Liver (tissue), 3 donors: ENCODE measurements at regions not wholly inside any gene's neighbourhood (a gene's known extent, or its start where the extent isn't known, plus 50 kb on each side); places are given as distances from the start of the nearest gene placed in this dataset.

ENCODE experiments used
- EGR1 ChIP-seq, 2 donors: IDR thresholded peaks; 2 replicates each; pipeline ENCODE4 v1.6.1; 2016 to 2018; ENCODE audit warnings: antibody characterized with exemption in 2 of 2, low read depth in 2 of 2
- TF ChIP-seq, protein P1 (sequence below): fragments of 150-350 bp; IDR thresholded peaks from 2 replicates; pipeline ENCODE4 v1.5.1; 2017; ENCODE audit warnings: improper control_type of control experiment, low read depth, low read length; ENCODE audit not compliant: missing input control
- donor health status: healthy.
- donor health status: healthy.

DNA sequence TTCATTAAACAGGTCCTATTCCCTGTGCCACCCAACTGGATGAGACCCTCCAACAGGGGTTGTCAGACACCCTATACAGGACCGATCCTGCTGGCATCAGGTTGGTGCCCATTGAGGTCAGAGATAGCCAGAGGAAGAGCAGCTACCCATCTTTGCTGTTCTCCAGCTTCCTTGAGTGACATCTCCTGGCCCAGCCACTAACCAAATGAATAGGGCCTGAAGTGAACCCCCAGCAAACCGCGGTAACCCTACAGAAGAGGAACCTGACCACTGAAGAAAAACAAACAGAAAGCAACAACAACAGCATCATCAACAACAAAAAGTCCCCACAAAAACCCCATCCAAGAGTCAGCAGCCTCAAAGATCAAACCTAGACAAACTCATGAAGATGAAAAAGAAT lies 133.6 kb upstream of the ARPP21 start:
- TF ChIP-seq, protein P1, sequence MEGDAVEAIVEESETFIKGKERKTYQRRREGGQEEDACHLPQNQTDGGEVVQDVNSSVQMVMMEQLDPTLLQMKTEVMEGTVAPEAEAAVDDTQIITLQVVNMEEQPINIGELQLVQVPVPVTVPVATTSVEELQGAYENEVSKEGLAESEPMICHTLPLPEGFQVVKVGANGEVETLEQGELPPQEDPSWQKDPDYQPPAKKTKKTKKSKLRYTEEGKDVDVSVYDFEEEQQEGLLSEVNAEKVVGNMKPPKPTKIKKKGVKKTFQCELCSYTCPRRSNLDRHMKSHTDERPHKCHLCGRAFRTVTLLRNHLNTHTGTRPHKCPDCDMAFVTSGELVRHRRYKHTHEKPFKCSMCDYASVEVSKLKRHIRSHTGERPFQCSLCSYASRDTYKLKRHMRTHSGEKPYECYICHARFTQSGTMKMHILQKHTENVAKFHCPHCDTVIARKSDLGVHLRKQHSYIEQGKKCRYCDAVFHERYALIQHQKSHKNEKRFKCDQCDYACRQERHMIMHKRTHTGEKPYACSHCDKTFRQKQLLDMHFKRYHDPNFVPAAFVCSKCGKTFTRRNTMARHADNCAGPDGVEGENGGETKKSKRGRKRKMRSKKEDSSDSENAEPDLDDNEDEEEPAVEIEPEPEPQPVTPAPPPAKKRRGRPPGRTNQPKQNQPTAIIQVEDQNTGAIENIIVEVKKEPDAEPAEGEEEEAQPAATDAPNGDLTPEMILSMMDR, result no peak
- no peak for TF ChIP-seq EGR1 (IDR thresholded peaks at IDR 0.05; ENCODE audit: low read depth in 2 of 2)
